GF-D8 (cell line): ENCODE measurements at regions not wholly inside any gene's neighbourhood (a gene's known extent, or its start where the extent isn't known, plus 50 kb on each side); places are given as distances from the start of the nearest gene placed in this dataset.

Experiments
- DNase-seq: peaks from one replicate; lab custom pipeline; 2025; lab: John Stamatoyannopoulos, UW

GRCh38 chr7:34275624-34276023 is 370.3 kb downstream of the BMPER start:
- no peak for DNase-seq

GRCh38 chr7:34277016-34277802 is 371.9 kb downstream of the BMPER start:
- peak; percentile 19 for DNase-seq

GRCh38 chr7:34277803-34278199 is 372.5 kb downstream of the BMPER start:
- no peak for DNase-seq

- no peak for DNase-seq
These were observed 375.9 kb downstream of the BMPER start for GRCh38 chr7:34281260-34281659.

GRCh38 chr7:34282271-34282670 is 375.7 kb upstream of the NPSR1 start:
- no peak for DNase-seq

- DNase-seq, result no peak
These were observed 361.4 kb upstream of the NPSR1 start for GRCh38 chr7:34296663-34297062.

- DNase-seq, result no peak
These were observed 359.5 kb upstream of the NPSR1 start for GRCh38 chr7:34298492-34299013.

GRCh38 chr7:34299066-34299465 is 359.0 kb upstream of the NPSR1 start:
- no peak for DNase-seq

- DNase-seq, result no peak
These were observed 350.5 kb upstream of the NPSR1 start for GRCh38 chr7:34307540-34307939.

- no peak for DNase-seq
These were observed 349.4 kb upstream of the NPSR1 start for GRCh38 chr7:34308595-34308994.

GRCh38 chr7:34309116-34309515 is 348.9 kb upstream of the NPSR1 start:
- no peak for DNase-seq

GRCh38 chr7:34309584-34309983 is 348.4 kb upstream of the NPSR1 start:
- no peak for DNase-seq

GRCh38 chr7:34311591-34311990 is 346.4 kb upstream of the NPSR1 start:
- DNase-seq, result no peak

- no peak for DNase-seq
These were observed 345.4 kb upstream of the NPSR1 start for GRCh38 chr7:34312624-34313023.

GRCh38 chr7:34313289-34313688 is 344.7 kb upstream of the NPSR1 start:
- no peak for DNase-seq

- no peak for DNase-seq
These were observed 343.0 kb upstream of the NPSR1 start for GRCh38 chr7:34315032-34315431.

GRCh38 chr7:34317039-34317438 is 341.0 kb upstream of the NPSR1 start:
- no peak for DNase-seq

- DNase-seq, result no peak
These were observed 337.6 kb upstream of the NPSR1 start for GRCh38 chr7:34320412-34320811.

- DNase-seq, result no peak
These were observed 336.9 kb upstream of the NPSR1 start for GRCh38 chr7:34320926-34321661.

- DNase-seq, result no peak
These were observed 335.2 kb upstream of the NPSR1 start for GRCh38 chr7:34322841-34323240.

GRCh38 chr7:34327681-34328080 is 330.3 kb upstream of the NPSR1 start:
- DNase-seq, result no peak

GRCh38 chr7:34330308-34330707 is 327.7 kb upstream of the NPSR1 start:
- no peak for DNase-seq

- DNase-seq, result no peak
These were observed 326.9 kb upstream of the NPSR1 start for GRCh38 chr7:34331102-34331501.
